ENCODE measurements at regions not wholly inside any gene's neighbourhood (a gene's known extent, or its start where the extent isn't known, plus 50 kb on each side); places are given as distances from the start of the nearest gene placed in this dataset.

GRCh38 chr12:74426091-74426490, 111.5 kb upstream of the ATXN7L3B start:
- no peak for TF ChIP-seq CTCF (IDR thresholded peaks at IDR 0.05; ENCODE audit: control extremely low read depth in 1 of 3, insufficient read depth in 1 of 3, low read depth in 1 of 3, low read length in 3 of 3)
- TF ChIP-seq EP300 (IDR thresholded peaks at IDR 0.05; ENCODE audit: borderline replicate concordance in 1 of 2, low read depth in 2 of 2, low read length in 2 of 2), result no peak
- TF ChIP-seq EGR1 (IDR thresholded peaks at IDR 0.05; ENCODE audit: borderline replicate concordance, low read depth, low read length), result no peak
- no peak for TF ChIP-seq CREB1 (IDR thresholded peaks at IDR 0.05)
- TF ChIP-seq NRF1 (IDR thresholded peaks at IDR 0.05; ENCODE audit: low read depth, low read length), result no peak
- TF ChIP-seq EZH2 (IDR thresholded peaks at IDR 0.05; ENCODE audit: low read depth, low read length, severe bottlenecking), result no peak
- no peak for TF ChIP-seq CEBPB (IDR thresholded peaks at IDR 0.05; ENCODE audit: low read depth, low read length)
- no peak for TF ChIP-seq GABPA (IDR thresholded peaks at IDR 0.05; ENCODE audit: borderline replicate concordance, insufficient read depth, low read length)

Data from H1 (cell line).